PC-9 (cell line): ENCODE measurements at regions not wholly inside any gene's neighbourhood (a gene's known extent, or its start where the extent isn't known, plus 50 kb on each side); places are given as distances from the start of the nearest gene placed in this dataset.

Experiments used
- CTCF ChIP-seq: fragments of 200-600 bp; sonication (generic); conservative IDR thresholded peaks from 2 replicates; pipeline ENCODE4 v1.6.1; 2017; ENCODE audit warnings: mixed run types, antibody characterized with exemption, mild to moderate bottlenecking, moderate library complexity
- EZH2 ChIP-seq: fragments of 200-600 bp; sonication (generic); IDR thresholded peaks from 2 replicates; pipeline ENCODE4 v1.8.0; 2017; ENCODE audit warnings: antibody characterized with exemption, low read depth

- no peak for TF ChIP-seq CTCF
- no peak for TF ChIP-seq EZH2
Measured at GRCh38 chr6:164579035-164579434, 730.4 kb downstream of the C6orf118 start.
